Bronchial epithelial cell (primary cell): ENCODE measurements at regions not wholly inside any gene's neighbourhood (a gene's known extent, or its start where the extent isn't known, plus 50 kb on each side); places are given as distances from the start of the nearest gene placed in this dataset.

Experiments
- DNase-seq: peaks from one replicate; pipeline ENCODE4 v3.0.0-alpha.2; 2010; ENCODE audit warnings: low read depth
- FAIRE-seq: peaks from 2 replicates; lab custom pipeline; 2011; peaks lifted over from hg19 to GRCh38; lab: Jason Lieb, UNC
- H3K27me3 ChIP-seq: 2 replicates; pipeline ENCODE4 v1.5.1; 2011; ENCODE audit warnings: low read length; ENCODE audit not compliant: control insufficient read depth, insufficient read depth
- H3K36me3 ChIP-seq: 2 replicates; pipeline ENCODE4 v1.5.1; 2011; ENCODE audit warnings: low read length; ENCODE audit not compliant: control insufficient read depth, insufficient read depth
- H3K4me3 ChIP-seq: 2 replicates; pipeline ENCODE4 v1.5.1; 2011; ENCODE audit warnings: mild to moderate bottlenecking, low read depth, low read length, control low read depth
- CTCF ChIP-seq: IDR thresholded peaks from 2 replicates; pipeline ENCODE4 v1.5.1; 2011; ENCODE audit warnings: mild to moderate bottlenecking, moderate library complexity, low read length, control low read depth, inconsistent platforms; ENCODE audit not compliant: insufficient read depth, severe bottlenecking

GRCh38 chr1:240031009-240031408 is 60.7 kb upstream of the FMN2 start:
- Histone ChIP-seq H3K4me3 (no peak overlapping the region), H3K27me3 (no peaks in the 10 kb centered on the region), H3K36me3 (no peaks in the 10 kb centered on the region)
- peak; percentile 34 for DNase-seq
- TF ChIP-seq CTCF = no peak
- FAIRE-seq = no peak

- H3K36me3 ChIP-seq = no peaks in the 10 kb centered on the region
- no peak overlapping the region for H3K4me3 ChIP-seq
- no peaks in the 10 kb centered on the region for H3K27me3 ChIP-seq
- DNase-seq = no peak
- FAIRE-seq = no peak
- no peak for TF ChIP-seq CTCF
Observed at GRCh38 chr1:240031414-240031813, 60.3 kb upstream of the FMN2 start.

GRCh38 chr1:240033406-240033805 is 58.3 kb upstream of the FMN2 start:
- TF ChIP-seq CTCF = no peak
- Histone ChIP-seq H3K27me3 (no peaks in the 10 kb centered on the region), H3K4me3 (no peak overlapping the region), H3K36me3 (no peaks in the 10 kb centered on the region)
- DNase-seq = no peak
- FAIRE-seq = no peak

- DNase-seq (no peak), FAIRE-seq (no peak)
- TF ChIP-seq CTCF = no peak
- Histone ChIP-seq H3K4me3 (no peak overlapping the region), H3K36me3 (no peaks in the 10 kb centered on the region), H3K27me3 (no peaks in the 10 kb centered on the region)
Observed at GRCh38 chr1:240036526-240036925, 55.2 kb upstream of the FMN2 start.
